CD14-positive monocyte (primary cell): ENCODE measurements at regions not wholly inside any gene's neighbourhood (a gene's known extent, or its start where the extent isn't known, plus 50 kb on each side); places are given as distances from the start of the nearest gene placed in this dataset.

ENCODE experiments used
- DNase-seq, 3 donors: peaks; one replicate each; pipeline ENCODE4 v3.0.0-alpha.2; 2011 to 2022
- H2AFZ ChIP-seq: 2 replicates; pipeline ENCODE4 v1.6.0; 2012; ENCODE audit warnings: mild to moderate bottlenecking, low read depth, low read length, inconsistent platforms; ENCODE audit not compliant: insufficient read depth, poor library complexity, severe bottlenecking
- H3K27ac ChIP-seq, 2 donors: 1 replicate in 1 of 2; 2 replicates in 1 of 2; pipeline ENCODE4 v1.5.1; 2012 to 2013; ENCODE audit warnings: low read length in 2 of 2, control low read depth in 1 of 2, inconsistent platforms in 1 of 2, low read depth in 1 of 2, mild to moderate bottlenecking in 1 of 2
- H3K27me3 ChIP-seq, 2 donors: one replicate each; pipeline versions ENCODE4 v1.6.0 to v1.6.1; 2011 to 2013; ENCODE audit warnings: low read length in 2 of 2; ENCODE audit not compliant: control insufficient read depth in 2 of 2, insufficient read depth in 2 of 2
- H3K36me3 ChIP-seq, 2 donors: replicated peaks in 1 of 2; 1 replicate in 1 of 2; 2 replicates in 1 of 2; pipeline versions ENCODE4 v1.5.1 to v1.6.1; 2012 to 2013; ENCODE audit warnings: low read length in 2 of 2, control low read depth in 1 of 2, inconsistent platforms in 1 of 2, mild to moderate bottlenecking in 1 of 2; ENCODE audit not compliant: insufficient read depth in 2 of 2, control insufficient read depth in 1 of 2
- H3K4me1 ChIP-seq, 2 donors: 1 replicate in 1 of 2; 2 replicates in 1 of 2; pipeline versions ENCODE4 v1.5.1 to v1.6.1; 2012 to 2013; ENCODE audit warnings: low read length in 2 of 2, control low read depth in 1 of 2, inconsistent platforms in 1 of 2, mild to moderate bottlenecking in 1 of 2, moderate library complexity in 1 of 2; ENCODE audit not compliant: insufficient read depth in 2 of 2, control insufficient read depth in 1 of 2
- H3K4me2 ChIP-seq: replicated peaks from 2 replicates; pipeline ENCODE3; 2012; ENCODE audit warnings: low read length, moderate library complexity, mild to moderate bottlenecking; ENCODE audit not compliant: poor library complexity, severe bottlenecking; ENCODE audit errors: extremely low read depth
- H3K4me3 ChIP-seq, 3 experiments: fragments of 200-600 bp in 1 of 3; sonication (generic) in 1 of 3; replicated peaks in 1 of 3; 1 replicate in 2 of 3; 2 replicates in 1 of 3; pipeline ENCODE4 v1.5.1; 2011 to 2013; ENCODE audit warnings: low read length in 3 of 3, mild to moderate bottlenecking in 3 of 3, control low read depth in 2 of 3, low read depth in 2 of 3, inconsistent platforms in 1 of 3, moderate library complexity in 1 of 3
- H3K79me2 ChIP-seq: 2 replicates; pipeline ENCODE4 v1.6.0; 2012; ENCODE audit warnings: mild to moderate bottlenecking, control low read depth, inconsistent platforms, low read length, moderate library complexity; ENCODE audit not compliant: insufficient read depth
- H3K9ac ChIP-seq: 2 replicates; pipeline ENCODE4 v1.6.0; 2017; ENCODE audit warnings: low read length, mild to moderate bottlenecking; ENCODE audit not compliant: insufficient read depth, poor library complexity, severe bottlenecking
- H3K9me3 ChIP-seq, 2 donors: replicated peaks in 1 of 2; 1 replicate in 1 of 2; 2 replicates in 1 of 2; pipeline versions ENCODE4 v1.5.1 to v1.6.1; 2012 to 2013; ENCODE audit warnings: low read length in 2 of 2, control low read depth in 1 of 2; ENCODE audit not compliant: control insufficient read depth in 1 of 2, insufficient read depth in 1 of 2
- H4K20me1 ChIP-seq: 2 replicates; pipeline ENCODE4 v1.6.0; 2012; ENCODE audit warnings: mild to moderate bottlenecking, low read length, control low read depth, moderate library complexity; ENCODE audit not compliant: insufficient read depth
- H3K27ac Mint-ChIP-seq, 7 donors: one replicate each; pipeline ENCODE4 v1.8.0; 2020; ENCODE audit warnings: mild to moderate bottlenecking in 7 of 7, mixed read lengths in 7 of 7, moderate library complexity in 6 of 7, inconsistent platforms in 2 of 7
- H3K27me3 Mint-ChIP-seq, 3 donors: one replicate each; pipeline ENCODE4 v1.8.0; 2021 to 2022; ENCODE audit warnings: low read depth in 3 of 3, mild to moderate bottlenecking in 3 of 3, mixed read lengths in 3 of 3, moderate library complexity in 3 of 3, inconsistent platforms in 1 of 3
- H3K36me3 Mint-ChIP-seq, 2 donors: one replicate each; pipeline ENCODE4 v1.8.0; 2020; ENCODE audit warnings: mixed read lengths in 2 of 2, inconsistent platforms in 1 of 2, mild to moderate bottlenecking in 1 of 2
- H3K4me1 Mint-ChIP-seq: one replicate; pipeline ENCODE4 v1.8.0; 2020; ENCODE audit warnings: mild to moderate bottlenecking, mixed read lengths
- H3K4me3 Mint-ChIP-seq, 2 donors: one replicate each; pipeline ENCODE4 v1.8.0; 2020; ENCODE audit warnings: mild to moderate bottlenecking in 2 of 2, mixed read lengths in 2 of 2, moderate library complexity in 1 of 2
- H3K9me3 Mint-ChIP-seq, 7 donors: one replicate each; pipeline ENCODE4 v1.8.0; 2020 to 2022; ENCODE audit warnings: mixed read lengths in 7 of 7, mild to moderate bottlenecking in 6 of 7, moderate library complexity in 6 of 7, inconsistent platforms in 2 of 7
- WGBS: methylation state at CpG from one replicate; pipeline ENCODE4 v1.1.5; 2013; ENCODE audit warnings: missing lambda C conversion rate; ENCODE audit not compliant: insufficient coverage; 5-methylcytosine and 5-hydroxymethylcytosine counted together
- intact Hi-C, 2 donors: fragments of 100-400 bp; cut with micrococcal nuclease; formaldehyde crosslinking; loops; one replicate each; pipeline versions ENCODE4 v1.15.0 to v1.15.1; 2023
- TF ChIP-seq, protein P1 (sequence below): fragments of 200-600 bp; IDR thresholded peaks from one replicate; pipeline ENCODE4 v1.8.0; 2022; ENCODE audit warnings: antibody characterized with exemption, mild to moderate bottlenecking

DNA sequence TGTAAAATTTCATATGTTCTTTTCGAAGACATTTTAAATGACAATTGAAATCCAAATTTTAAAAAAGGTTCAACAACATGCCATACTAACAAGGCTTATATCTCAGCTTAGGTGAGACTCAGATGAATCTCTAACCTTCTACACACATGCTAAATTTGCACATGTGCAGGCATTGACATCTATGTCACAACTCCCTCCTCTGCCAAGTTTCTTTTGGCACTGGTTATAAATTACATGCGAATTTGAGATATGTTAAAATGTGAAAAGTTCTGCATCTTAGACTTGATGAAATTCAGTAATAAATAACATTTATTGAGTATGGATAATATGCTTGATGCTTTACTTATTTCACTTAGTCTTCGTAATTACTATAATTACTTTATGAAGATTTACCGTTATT, 234.3 kb downstream of the TLE4 start:
- Histone ChIP-seq H4K20me1 (no peaks in the 10 kb centered on the region), H2AFZ (no peak overlapping the region), H3K36me3 (no peaks in the 10 kb centered on the region), H3K4me2 (no peak overlapping the region), H3K4me3 (no peak overlapping the region), H3K9me3 (no peaks in the 10 kb centered on the region), H3K79me2 (no peaks in the 10 kb centered on the region), H3K27me3 (no peaks in the 10 kb centered on the region), H3K9ac (no peak overlapping the region), H3K4me1 (no peaks in the 10 kb centered on the region), H3K27ac (no peak overlapping the region)
- Mint-ChIP-seq H3K36me3 (no peaks in the 10 kb centered on the region), H3K27me3 (peaks cover 0 to 2% (median 2%) of the 10 kb centered on the region in 3 donors), H3K4me1 (no peaks in the 10 kb centered on the region), H3K4me3 (no peak overlapping the region), H3K9me3 (peaks cover 0 to 6% (median 2%) of the 10 kb centered on the region in 7 donors), H3K27ac (no peak overlapping the region)
- TF ChIP-seq, protein P1, sequence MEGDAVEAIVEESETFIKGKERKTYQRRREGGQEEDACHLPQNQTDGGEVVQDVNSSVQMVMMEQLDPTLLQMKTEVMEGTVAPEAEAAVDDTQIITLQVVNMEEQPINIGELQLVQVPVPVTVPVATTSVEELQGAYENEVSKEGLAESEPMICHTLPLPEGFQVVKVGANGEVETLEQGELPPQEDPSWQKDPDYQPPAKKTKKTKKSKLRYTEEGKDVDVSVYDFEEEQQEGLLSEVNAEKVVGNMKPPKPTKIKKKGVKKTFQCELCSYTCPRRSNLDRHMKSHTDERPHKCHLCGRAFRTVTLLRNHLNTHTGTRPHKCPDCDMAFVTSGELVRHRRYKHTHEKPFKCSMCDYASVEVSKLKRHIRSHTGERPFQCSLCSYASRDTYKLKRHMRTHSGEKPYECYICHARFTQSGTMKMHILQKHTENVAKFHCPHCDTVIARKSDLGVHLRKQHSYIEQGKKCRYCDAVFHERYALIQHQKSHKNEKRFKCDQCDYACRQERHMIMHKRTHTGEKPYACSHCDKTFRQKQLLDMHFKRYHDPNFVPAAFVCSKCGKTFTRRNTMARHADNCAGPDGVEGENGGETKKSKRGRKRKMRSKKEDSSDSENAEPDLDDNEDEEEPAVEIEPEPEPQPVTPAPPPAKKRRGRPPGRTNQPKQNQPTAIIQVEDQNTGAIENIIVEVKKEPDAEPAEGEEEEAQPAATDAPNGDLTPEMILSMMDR, result no peak
- DNase-seq, result no peak
- WGBS, result no CpG with 5 or more reads among the region's 4 CpGs
- intact Hi-C loops, result no loop called here

DNA sequence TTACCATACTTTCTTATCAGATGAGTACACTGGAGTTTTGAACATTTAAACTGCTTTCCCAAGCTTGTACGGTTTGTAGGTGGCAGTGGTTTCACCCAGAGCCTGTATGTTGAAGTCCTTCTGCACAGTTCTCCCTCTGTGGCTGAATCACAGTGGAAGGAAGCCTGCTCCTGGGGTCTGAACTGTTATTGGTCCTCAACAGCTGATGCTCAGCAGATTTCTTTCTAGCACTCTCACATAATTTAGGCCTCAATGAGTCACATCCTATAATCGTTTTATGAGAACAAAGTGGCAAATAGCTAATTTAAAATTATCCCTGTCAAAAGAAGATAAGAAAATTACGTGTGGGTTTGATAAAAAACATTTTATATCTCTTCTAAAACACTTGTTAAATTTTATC, 229.7 kb downstream of the TLE4 start:
- intact Hi-C loops, result no loop called here
- H3K36me3 ChIP-seq, result no peaks in the 10 kb centered on the region
- no peaks in the 10 kb centered on the region for H3K4me1 Mint-ChIP-seq

More for the DNA sequence above, 229.7 kb downstream of the TLE4 start:
- no CpG with 5 or more reads among the region's 3 CpGs for WGBS
- no peak overlapping the region for H2AFZ ChIP-seq
- H3K36me3 Mint-ChIP-seq, result no peaks in the 10 kb centered on the region
- no peak overlapping the region for H3K4me3 ChIP-seq
- no peaks in the 10 kb centered on the region for H3K27me3 Mint-ChIP-seq
- no peaks in the 10 kb centered on the region for H3K4me1 ChIP-seq
- no peak overlapping the region for H3K4me2 ChIP-seq
- DNase-seq, result no peak
- H3K9me3 Mint-ChIP-seq, result peaks cover 0 to 6% (median 2%) of the 10 kb centered on the region in 7 donors
- TF ChIP-seq, protein P1, result no peak
- H3K27me3 ChIP-seq, result no peaks in the 10 kb centered on the region
- no peaks in the 10 kb centered on the region for H3K79me2 ChIP-seq
- H3K9ac ChIP-seq, result no peak overlapping the region
- no peak overlapping the region for H3K27ac Mint-ChIP-seq
- no peaks in the 10 kb centered on the region for H4K20me1 ChIP-seq
- H3K9me3 ChIP-seq, result no peaks in the 10 kb centered on the region
- H3K4me3 Mint-ChIP-seq, result no peak overlapping the region
- no peak overlapping the region for H3K27ac ChIP-seq
